ENCODE measurements at regions not wholly inside any gene's neighbourhood (a gene's known extent, or its start where the extent isn't known, plus 50 kb on each side); places are given as distances from the start of the nearest gene placed in this dataset.

DNA sequence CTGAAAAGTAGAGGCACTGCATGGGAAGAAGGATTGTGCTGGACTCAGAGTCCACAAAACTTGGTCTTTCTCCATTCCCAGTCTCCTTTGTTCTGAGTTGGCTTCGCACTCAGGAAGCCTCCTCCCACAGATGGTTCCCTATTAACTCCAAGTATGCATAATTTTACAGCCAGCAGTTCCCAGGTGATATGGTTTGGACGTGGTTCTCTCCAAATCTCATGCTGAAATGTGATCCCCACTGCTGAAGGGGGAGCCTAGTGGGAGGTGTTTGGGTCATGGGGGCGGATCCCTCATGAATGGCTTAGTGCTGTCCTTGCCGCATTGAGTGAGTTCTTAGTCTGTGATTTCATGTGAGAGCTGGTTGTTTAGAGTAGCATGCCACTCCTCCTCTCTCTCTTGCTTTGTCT, 86.6 kb downstream of the FEM1C start:
- FAIRE-seq (no peak), DNase-seq (ENCODE audit: insufficient read length, low spot score) (no peak)
- TF ChIP-seq SPI1 (IDR thresholded peaks at IDR 0.05; ENCODE audit: low read depth, low read length) (no peak), POU2F2 (IDR thresholded peaks at IDR 0.05; ENCODE audit: low read depth, low read length) (no peak), PAX5 (IDR thresholded peaks at IDR 0.05; ENCODE audit: insufficient read depth, low read length, severe bottlenecking) (no peak), TAF1 (IDR thresholded peaks at IDR 0.05; ENCODE audit: low read depth, low read length) (no peak), POLR2A (IDR thresholded peaks at IDR 0.05; ENCODE audit: low read depth, low read length) (no peak), POLR2AphosphoS5 (IDR thresholded peaks at IDR 0.05; ENCODE audit: low read depth, low read length) (no peak)

DNA sequence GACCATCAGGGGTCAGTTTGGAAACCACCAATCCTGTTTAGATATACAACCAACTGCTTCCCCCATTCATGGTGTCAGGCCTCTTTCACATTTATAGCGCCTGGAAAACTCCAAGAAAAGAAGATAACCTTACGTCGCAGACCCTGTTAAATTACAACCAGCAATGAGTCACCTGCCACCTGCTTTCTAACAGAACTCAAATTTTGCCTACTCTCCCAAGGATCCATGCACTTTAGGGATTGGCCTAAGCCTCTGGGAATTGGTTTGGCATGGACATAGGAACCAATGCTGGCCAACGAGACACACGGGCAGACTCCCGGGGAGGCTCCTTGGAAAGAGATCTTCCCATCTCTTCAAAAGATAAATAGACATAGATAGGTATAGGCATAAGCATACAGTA, 87.0 kb downstream of the FEM1C start:
- TF ChIP-seq POU2F2 (IDR thresholded peaks at IDR 0.05; ENCODE audit: low read depth, low read length) = no peak
- no peak for TF ChIP-seq PAX5 (IDR thresholded peaks at IDR 0.05; ENCODE audit: insufficient read depth, low read length, severe bottlenecking)
- no peak for TF ChIP-seq SPI1 (IDR thresholded peaks at IDR 0.05; ENCODE audit: low read depth, low read length)
- no peak for TF ChIP-seq TAF1 (IDR thresholded peaks at IDR 0.05; ENCODE audit: low read depth, low read length)
- TF ChIP-seq POLR2A (IDR thresholded peaks at IDR 0.05; ENCODE audit: low read depth, low read length) = no peak
- no peak for TF ChIP-seq POLR2AphosphoS5 (IDR thresholded peaks at IDR 0.05; ENCODE audit: low read depth, low read length)
- DNase-seq (ENCODE audit: insufficient read length, low spot score) (no peak), FAIRE-seq (no peak)

DNA sequence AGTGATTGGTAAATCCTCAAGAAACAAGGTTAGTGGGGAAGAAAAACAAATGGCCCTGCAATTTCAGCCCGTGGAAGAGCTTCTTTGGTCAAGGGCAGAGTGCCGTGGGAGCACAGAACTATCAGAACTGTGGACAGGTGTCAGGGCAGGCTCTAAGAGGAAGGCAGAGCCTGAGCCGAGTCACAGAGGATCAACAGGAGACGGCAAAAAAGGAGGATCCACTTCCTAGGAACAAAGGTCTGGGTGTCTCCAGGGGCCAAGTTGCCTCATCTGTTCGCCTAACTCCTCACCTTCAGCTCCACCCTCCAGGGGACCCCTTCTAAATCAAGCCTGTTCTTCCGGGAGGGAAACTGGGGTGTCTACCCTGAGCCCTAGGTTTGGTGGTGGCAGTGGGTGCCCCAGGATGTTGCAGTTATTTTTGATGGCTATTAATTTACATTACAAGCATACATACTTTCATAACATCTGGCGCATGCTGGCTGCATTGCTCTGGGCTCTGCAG, 88.0 kb downstream of the FEM1C start:
- no peak for FAIRE-seq

DNA sequence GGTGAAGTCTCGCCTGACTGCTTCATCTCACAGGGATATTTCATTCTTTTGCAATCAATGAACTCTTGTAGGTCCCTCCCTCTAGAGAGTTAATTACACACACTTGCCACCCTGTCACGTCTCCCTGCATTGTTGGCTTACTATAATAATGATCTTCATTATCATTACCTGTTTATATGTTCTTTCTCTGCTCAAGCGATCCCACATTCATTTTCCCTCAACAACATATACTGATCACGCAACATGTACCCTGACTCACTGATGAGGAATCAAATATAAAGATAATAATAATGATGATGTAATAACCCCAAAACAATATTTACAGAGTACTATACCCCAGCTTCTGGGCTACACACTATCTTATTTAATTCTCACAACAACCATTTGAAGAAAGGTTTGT, 88.5 kb downstream of the FEM1C start:
- FAIRE-seq = no peak
- DNase-seq (ENCODE audit: insufficient read length, low spot score) = no peak
- TF ChIP-seq SPI1 (IDR thresholded peaks at IDR 0.05; ENCODE audit: low read depth, low read length) (no peak), POLR2A (IDR thresholded peaks at IDR 0.05; ENCODE audit: low read depth, low read length) (no peak), POU2F2 (IDR thresholded peaks at IDR 0.05; ENCODE audit: low read depth, low read length) (no peak), PAX5 (IDR thresholded peaks at IDR 0.05; ENCODE audit: insufficient read depth, low read length, severe bottlenecking) (no peak), POLR2AphosphoS5 (IDR thresholded peaks at IDR 0.05; ENCODE audit: low read depth, low read length) (no peak), TAF1 (IDR thresholded peaks at IDR 0.05; ENCODE audit: low read depth, low read length) (no peak)

More for the DNA sequence above, 88.0 kb downstream of the FEM1C start:
- TF ChIP-seq SPI1 (IDR thresholded peaks at IDR 0.05; ENCODE audit: low read depth, low read length) (no peak), POU2F2 (IDR thresholded peaks at IDR 0.05; ENCODE audit: low read depth, low read length) (no peak), POLR2AphosphoS5 (IDR thresholded peaks at IDR 0.05; ENCODE audit: low read depth, low read length) (no peak), PAX5 (IDR thresholded peaks at IDR 0.05; ENCODE audit: insufficient read depth, low read length, severe bottlenecking) (no peak), TAF1 (IDR thresholded peaks at IDR 0.05; ENCODE audit: low read depth, low read length) (no peak), POLR2A (IDR thresholded peaks at IDR 0.05; ENCODE audit: low read depth, low read length) (no peak)
- no peak for DNase-seq (ENCODE audit: insufficient read length, low spot score)

DNA sequence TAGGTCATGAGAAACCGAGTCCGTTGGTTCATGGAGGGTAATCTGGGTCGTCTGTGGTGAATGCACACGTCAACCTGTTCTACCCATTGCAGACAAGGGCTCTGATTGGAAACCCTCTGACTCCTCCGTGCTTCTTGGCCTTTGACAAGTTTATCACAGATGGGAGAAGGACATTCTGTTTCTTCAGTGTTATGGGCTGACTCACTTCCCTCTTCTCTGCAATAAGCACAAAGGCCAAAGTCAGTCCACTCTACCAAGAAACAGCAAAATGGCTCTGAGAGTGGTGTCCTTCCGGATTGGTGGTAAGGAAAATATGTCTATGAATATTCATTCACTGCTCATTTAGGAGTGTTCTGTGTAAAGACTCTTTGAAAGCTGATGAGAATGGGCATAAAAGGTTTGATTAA, 89.3 kb downstream of the FEM1C start:
- DNase-seq (ENCODE audit: insufficient read length, low spot score) (no peak), FAIRE-seq (no peak)
- no peak for TF ChIP-seq PAX5 (IDR thresholded peaks at IDR 0.05; ENCODE audit: insufficient read depth, low read length, severe bottlenecking)

DNA sequence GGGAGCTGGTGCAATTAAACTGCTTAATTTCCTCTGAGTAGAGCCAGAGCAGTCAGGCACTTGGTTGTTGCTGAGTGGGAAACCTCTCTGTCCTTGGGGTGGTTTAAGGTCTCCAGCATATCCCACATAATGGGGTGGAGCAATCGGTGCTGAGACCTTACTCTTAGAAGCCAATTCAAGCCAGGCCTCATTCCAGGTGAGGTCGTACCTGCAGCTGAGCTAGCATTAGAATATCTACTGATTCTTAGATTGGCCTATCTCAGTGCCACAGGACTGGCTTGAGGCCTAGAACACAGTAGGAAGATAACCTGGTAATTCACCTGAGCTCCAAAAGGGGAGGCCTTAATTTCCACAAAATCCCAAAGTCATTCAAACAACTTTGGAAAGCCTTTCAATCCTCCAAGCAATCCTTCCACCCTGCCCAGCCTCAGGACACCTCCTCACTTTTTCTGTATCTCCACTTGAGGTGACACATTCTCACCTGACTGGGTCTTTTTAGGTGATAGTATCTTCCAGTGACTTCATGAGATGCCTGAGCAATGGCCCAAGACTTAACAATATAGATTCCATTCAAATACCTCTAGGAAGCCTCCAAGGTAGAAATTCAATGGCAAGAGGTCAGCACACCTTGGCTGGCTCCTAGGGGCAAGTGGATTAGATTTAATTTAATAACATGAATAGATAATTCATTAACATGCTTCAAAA, 91.0 kb downstream of the FEM1C start:
- TF ChIP-seq TAF1 (IDR thresholded peaks at IDR 0.05; ENCODE audit: low read depth, low read length) = no peak
- no peak for TF ChIP-seq POLR2A (IDR thresholded peaks at IDR 0.05; ENCODE audit: low read depth, low read length)
- TF ChIP-seq POU2F2 (IDR thresholded peaks at IDR 0.05; ENCODE audit: low read depth, low read length) = no peak
- no peak for TF ChIP-seq PAX5 (IDR thresholded peaks at IDR 0.05; ENCODE audit: insufficient read depth, low read length, severe bottlenecking)
- no peak for TF ChIP-seq POLR2AphosphoS5 (IDR thresholded peaks at IDR 0.05; ENCODE audit: low read depth, low read length)
- no peak for TF ChIP-seq SPI1 (IDR thresholded peaks at IDR 0.05; ENCODE audit: low read depth, low read length)
- DNase-seq (ENCODE audit: insufficient read length, low spot score) (no peak), FAIRE-seq (no peak)

DNA sequence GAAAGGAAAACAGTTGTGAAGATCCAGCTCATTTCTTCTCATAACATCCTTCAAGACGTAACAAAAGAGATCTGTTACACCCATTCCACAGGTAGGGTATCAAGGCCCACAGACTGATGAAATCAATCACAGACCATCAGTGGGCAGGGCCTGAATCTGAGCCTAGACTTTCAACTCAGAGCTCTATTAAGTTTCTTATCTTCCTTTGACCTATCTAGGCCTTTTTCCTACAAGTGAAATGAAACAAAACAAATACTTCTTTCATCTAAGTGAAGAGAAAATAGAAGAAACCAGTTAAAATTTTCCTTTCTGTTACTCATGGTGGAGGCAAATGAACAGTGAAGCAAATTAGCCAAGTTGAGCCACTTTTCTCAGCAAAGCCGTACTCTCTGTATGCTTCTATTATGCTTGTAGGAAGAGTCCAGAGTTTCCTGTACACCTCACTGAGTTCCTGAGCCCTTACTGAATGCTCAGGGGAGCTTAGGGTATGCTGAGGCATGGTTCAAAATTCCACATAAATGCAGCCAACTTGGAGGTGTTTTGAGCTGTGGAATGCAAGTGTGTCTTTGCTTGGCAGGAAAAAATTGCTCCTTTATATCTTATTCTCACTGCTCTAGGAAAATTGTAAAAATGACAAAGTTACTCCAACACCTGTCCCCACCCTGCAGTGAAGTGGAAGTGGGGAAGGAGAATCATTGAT, 91.9 kb downstream of the FEM1C start:
- no peak for TF ChIP-seq TAF1 (IDR thresholded peaks at IDR 0.05; ENCODE audit: low read depth, low read length)
- no peak for TF ChIP-seq POU2F2 (IDR thresholded peaks at IDR 0.05; ENCODE audit: low read depth, low read length)
- TF ChIP-seq PAX5 (IDR thresholded peaks at IDR 0.05; ENCODE audit: insufficient read depth, low read length, severe bottlenecking) = no peak
- TF ChIP-seq POLR2A (IDR thresholded peaks at IDR 0.05; ENCODE audit: low read depth, low read length) = no peak
- no peak for TF ChIP-seq SPI1 (IDR thresholded peaks at IDR 0.05; ENCODE audit: low read depth, low read length)
- TF ChIP-seq POLR2AphosphoS5 (IDR thresholded peaks at IDR 0.05; ENCODE audit: low read depth, low read length) = no peak
- DNase-seq (ENCODE audit: insufficient read length, low spot score) = no peak
- FAIRE-seq = no peak

DNA sequence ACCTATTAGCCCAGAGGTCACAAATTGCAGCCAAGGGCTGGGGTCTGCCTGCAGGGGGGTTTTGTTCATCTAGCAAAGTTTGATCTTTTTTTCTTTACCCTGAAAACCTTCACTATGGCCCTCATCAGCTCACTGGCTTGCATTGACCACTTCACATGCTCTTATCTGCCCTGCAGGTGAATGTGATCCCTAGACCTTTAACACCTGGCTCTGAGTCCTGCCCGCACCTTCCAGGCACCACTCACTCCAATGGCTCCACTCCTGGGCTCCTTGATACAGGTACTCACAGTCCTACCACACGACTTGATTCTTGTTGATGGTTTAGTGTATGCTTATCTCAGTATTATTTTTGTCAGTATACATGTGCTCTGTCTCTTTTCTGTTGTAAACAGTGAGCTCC, 92.5 kb downstream of the FEM1C start:
- no peak for FAIRE-seq
- DNase-seq (ENCODE audit: insufficient read length, low spot score) = no peak
- TF ChIP-seq TAF1 (IDR thresholded peaks at IDR 0.05; ENCODE audit: low read depth, low read length) (no peak), POLR2AphosphoS5 (IDR thresholded peaks at IDR 0.05; ENCODE audit: low read depth, low read length) (no peak), POLR2A (IDR thresholded peaks at IDR 0.05; ENCODE audit: low read depth, low read length) (no peak), POU2F2 (IDR thresholded peaks at IDR 0.05; ENCODE audit: low read depth, low read length) (no peak), PAX5 (IDR thresholded peaks at IDR 0.05; ENCODE audit: insufficient read depth, low read length, severe bottlenecking) (no peak), SPI1 (IDR thresholded peaks at IDR 0.05; ENCODE audit: low read depth, low read length) (no peak)

DNA sequence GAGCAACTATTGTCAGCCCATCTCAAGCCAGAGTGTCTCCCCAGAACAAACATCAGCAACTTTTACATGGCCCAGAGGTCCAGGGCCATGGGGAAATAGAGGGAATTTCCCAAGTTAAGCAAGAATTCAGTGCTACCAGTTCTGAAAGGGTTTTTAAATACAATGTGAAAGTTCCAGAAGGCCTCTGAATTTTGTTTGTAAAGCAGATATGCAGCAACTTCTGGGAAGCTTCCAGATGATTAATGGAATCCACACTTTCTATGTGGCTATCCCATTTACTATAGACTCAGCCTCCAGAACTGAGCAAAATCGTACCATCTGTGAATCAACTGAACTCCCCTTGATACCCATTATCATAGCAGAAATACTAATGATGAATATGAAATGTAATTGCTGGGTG, 93.8 kb downstream of the FEM1C start:
- TF ChIP-seq PAX5 (IDR thresholded peaks at IDR 0.05; ENCODE audit: insufficient read depth, low read length, severe bottlenecking) = no peak
- TF ChIP-seq POU2F2 (IDR thresholded peaks at IDR 0.05; ENCODE audit: low read depth, low read length) = no peak
- FAIRE-seq (no peak), DNase-seq (ENCODE audit: insufficient read length, low spot score) (no peak)
